ENCODE measurements at regions not wholly inside any gene's neighbourhood (a gene's known extent, or its start where the extent isn't known, plus 50 kb on each side); places are given as distances from the start of the nearest gene placed in this dataset.

- Histone ChIP-seq H3K36me3 (ENCODE audit: control insufficient read depth, insufficient read depth, low read length) (no peaks in the 10 kb centered on the region), H3K9ac (no peak overlapping the region), H3K4me2 (ENCODE audit: low read length) (no peak overlapping the region), H3K27ac (no peak overlapping the region), H2AFZ (no peak overlapping the region), H3K9me3 (ENCODE audit: control insufficient read depth, low read length) (no peaks in the 10 kb centered on the region), H3K79me2 (no peaks in the 10 kb centered on the region), H3K4me1 (no peaks in the 10 kb centered on the region), H3K4me3 (ENCODE audit: low read depth, low read length) (no peak overlapping the region), H3K27me3 (ENCODE audit: control insufficient read depth, insufficient read depth, low read length) (no peaks in the 10 kb centered on the region)
- TF ChIP-seq, protein P1, sequence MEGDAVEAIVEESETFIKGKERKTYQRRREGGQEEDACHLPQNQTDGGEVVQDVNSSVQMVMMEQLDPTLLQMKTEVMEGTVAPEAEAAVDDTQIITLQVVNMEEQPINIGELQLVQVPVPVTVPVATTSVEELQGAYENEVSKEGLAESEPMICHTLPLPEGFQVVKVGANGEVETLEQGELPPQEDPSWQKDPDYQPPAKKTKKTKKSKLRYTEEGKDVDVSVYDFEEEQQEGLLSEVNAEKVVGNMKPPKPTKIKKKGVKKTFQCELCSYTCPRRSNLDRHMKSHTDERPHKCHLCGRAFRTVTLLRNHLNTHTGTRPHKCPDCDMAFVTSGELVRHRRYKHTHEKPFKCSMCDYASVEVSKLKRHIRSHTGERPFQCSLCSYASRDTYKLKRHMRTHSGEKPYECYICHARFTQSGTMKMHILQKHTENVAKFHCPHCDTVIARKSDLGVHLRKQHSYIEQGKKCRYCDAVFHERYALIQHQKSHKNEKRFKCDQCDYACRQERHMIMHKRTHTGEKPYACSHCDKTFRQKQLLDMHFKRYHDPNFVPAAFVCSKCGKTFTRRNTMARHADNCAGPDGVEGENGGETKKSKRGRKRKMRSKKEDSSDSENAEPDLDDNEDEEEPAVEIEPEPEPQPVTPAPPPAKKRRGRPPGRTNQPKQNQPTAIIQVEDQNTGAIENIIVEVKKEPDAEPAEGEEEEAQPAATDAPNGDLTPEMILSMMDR (IDR thresholded peaks at IDR 0.05) = no peak
Observed at GRCh38 chr4:170231377-170231776, 141.6 kb upstream of the AADAT start.

DNA sequence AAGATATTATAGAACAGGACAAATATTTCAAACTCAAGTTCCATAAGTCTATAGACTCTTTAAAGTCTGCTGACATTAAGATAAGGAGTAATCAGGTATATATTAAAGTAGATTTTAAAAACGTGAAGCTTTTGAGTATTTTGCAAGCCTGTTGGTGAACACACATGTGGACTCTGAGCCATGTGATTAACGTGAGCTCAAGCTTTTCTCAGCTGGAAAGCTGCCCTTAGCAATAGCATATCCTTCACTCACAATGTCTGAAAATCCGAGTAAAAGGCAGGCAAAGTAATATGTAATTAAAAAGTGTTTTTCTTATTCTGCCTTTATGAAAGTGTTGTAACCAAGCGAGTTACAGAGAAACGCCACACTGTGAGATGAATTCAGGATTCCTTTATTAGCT is 140.5 kb upstream of the AADAT start:
- TF ChIP-seq, protein P1 (IDR thresholded peaks at IDR 0.05) = no peak
- Histone ChIP-seq H3K9ac (no peak overlapping the region), H3K79me2 (no peaks in the 10 kb centered on the region), H3K27me3 (ENCODE audit: control insufficient read depth, insufficient read depth, low read length) (no peaks in the 10 kb centered on the region), H3K9me3 (ENCODE audit: control insufficient read depth, low read length) (no peaks in the 10 kb centered on the region), H3K4me2 (ENCODE audit: low read length) (no peak overlapping the region), H3K4me3 (ENCODE audit: low read depth, low read length) (no peak overlapping the region), H3K36me3 (ENCODE audit: control insufficient read depth, insufficient read depth, low read length) (no peaks in the 10 kb centered on the region), H2AFZ (no peak overlapping the region), H3K27ac (no peak overlapping the region), H3K4me1 (no peaks in the 10 kb centered on the region)

- TF ChIP-seq, protein P1 (IDR thresholded peaks at IDR 0.05) = no peak
- H3K27me3 ChIP-seq (ENCODE audit: control insufficient read depth, insufficient read depth, low read length) = no peaks in the 10 kb centered on the region
- H2AFZ ChIP-seq = no peak overlapping the region
- H3K79me2 ChIP-seq = no peaks in the 10 kb centered on the region
- no peak overlapping the region for H3K4me2 ChIP-seq (ENCODE audit: low read length)
- no peak overlapping the region for H3K4me3 ChIP-seq (ENCODE audit: low read depth, low read length)
- H3K36me3 ChIP-seq (ENCODE audit: control insufficient read depth, insufficient read depth, low read length) = no peaks in the 10 kb centered on the region
- no peaks in the 10 kb centered on the region for H3K4me1 ChIP-seq
- no peak overlapping the region for H3K27ac ChIP-seq
- H3K9me3 ChIP-seq (ENCODE audit: control insufficient read depth, low read length) = no peaks in the 10 kb centered on the region
- H3K9ac ChIP-seq = no peak overlapping the region
Observed at GRCh38 chr4:170229006-170229405, 139.2 kb upstream of the AADAT start.

GRCh38 chr4:170227928-170228327 is 138.2 kb upstream of the AADAT start:
- Histone ChIP-seq H3K4me1 (no peaks in the 10 kb centered on the region), H3K9me3 (ENCODE audit: control insufficient read depth, low read length) (no peaks in the 10 kb centered on the region), H3K79me2 (no peaks in the 10 kb centered on the region), H3K9ac (no peak overlapping the region), H3K27ac (no peak overlapping the region), H3K36me3 (ENCODE audit: control insufficient read depth, insufficient read depth, low read length) (no peaks in the 10 kb centered on the region), H3K4me2 (ENCODE audit: low read length) (no peak overlapping the region), H3K27me3 (ENCODE audit: control insufficient read depth, insufficient read depth, low read length) (no peaks in the 10 kb centered on the region), H3K4me3 (ENCODE audit: low read depth, low read length) (no peak overlapping the region), H2AFZ (no peak overlapping the region)
- TF ChIP-seq, protein P1 (IDR thresholded peaks at IDR 0.05) = no peak

DNA sequence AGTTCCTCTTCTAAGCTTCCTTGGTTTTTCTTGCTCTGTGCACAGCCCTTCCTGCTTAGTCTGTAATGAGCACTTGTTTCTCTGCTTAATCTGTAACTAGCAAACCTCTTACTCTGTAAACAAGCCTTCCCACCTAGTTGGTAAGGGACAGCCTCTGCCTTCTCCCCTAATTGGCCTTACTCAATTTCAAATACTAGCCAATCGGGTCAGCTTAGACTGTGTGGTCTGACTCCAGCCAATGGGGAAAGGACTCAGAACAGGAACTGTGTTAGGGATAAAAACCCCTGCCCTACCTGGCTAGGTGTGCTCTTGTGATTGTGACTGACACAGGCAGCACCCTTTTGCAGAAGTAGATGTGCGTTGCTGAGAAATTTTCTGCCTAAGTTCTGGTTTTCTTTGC is 136.5 kb upstream of the AADAT start:
- Histone ChIP-seq H3K4me1 (no peaks in the 10 kb centered on the region), H3K27ac (no peak overlapping the region), H3K9ac (no peak overlapping the region), H2AFZ (no peak overlapping the region), H3K4me2 (ENCODE audit: low read length) (no peak overlapping the region), H3K79me2 (no peaks in the 10 kb centered on the region), H3K36me3 (ENCODE audit: control insufficient read depth, insufficient read depth, low read length) (no peaks in the 10 kb centered on the region), H3K4me3 (ENCODE audit: low read depth, low read length) (no peak overlapping the region), H3K27me3 (ENCODE audit: control insufficient read depth, insufficient read depth, low read length) (no peaks in the 10 kb centered on the region), H3K9me3 (ENCODE audit: control insufficient read depth, low read length) (no peaks in the 10 kb centered on the region)
- TF ChIP-seq, protein P1 (IDR thresholded peaks at IDR 0.05) = no peak

All from parathyroid adenoma (tissue), 2 donors.